Heart right ventricle (tissue), 16 donors: ENCODE measurements at regions not wholly inside any gene's neighbourhood (a gene's known extent, or its start where the extent isn't known, plus 50 kb on each side); places are given as distances from the start of the nearest gene placed in this dataset.
A peak's percentile ranks its signal among the peaks of the same experiment; 100 is the strongest.

ENCODE experiments used
- ATAC-seq, 8 donors: fragments of 200-7000 bp; cut with Tn5 transposase; one replicate each; pipeline ENCODE4 v1.9.1; 2020; ENCODE audit warnings: mild to moderate bottlenecking in 8 of 8, moderate library complexity in 8 of 8, moderate number of reproducible peaks in 1 of 8
- DNase-seq, 2 donors: peaks; one replicate each; pipeline ENCODE4 v3.0.0-alpha.2; 2020
- H3K27ac ChIP-seq, 10 donors: fragments of 200-600 bp; sonication (generic) in 2 of 10; one replicate each; pipeline versions ENCODE4 v1.5.0 to v1.8.0; 2020 to 2022; ENCODE audit warnings: mild to moderate bottlenecking in 3 of 10
- H3K27me3 ChIP-seq, 7 donors: fragments of 200-600 bp; one replicate each; pipeline ENCODE4 v1.8.0; 2021 to 2022; ENCODE audit warnings: mild to moderate bottlenecking in 2 of 7
- H3K36me3 ChIP-seq, 9 donors: fragments of 200-600 bp; sonication (generic) in 1 of 9; one replicate each; pipeline versions ENCODE4 v1.5.0 to v1.8.0; 2020 to 2022; ENCODE audit warnings: mild to moderate bottlenecking in 2 of 9
- H3K4me1 ChIP-seq, 9 donors: fragments of 200-600 bp; sonication (generic) in 1 of 9; one replicate each; pipeline versions ENCODE4 v1.5.0 to v1.8.0; 2020 to 2022; ENCODE audit warnings: mild to moderate bottlenecking in 4 of 9
- H3K4me3 ChIP-seq, 10 donors: fragments of 200-600 bp; sonication (generic) in 2 of 10; one replicate each; pipeline versions ENCODE4 v1.5.0 to v1.8.0; 2020 to 2022; ENCODE audit warnings: mild to moderate bottlenecking in 7 of 10, moderate library complexity in 2 of 10
- H3K9me3 ChIP-seq, 11 donors: fragments of 200-600 bp in 10 of 11; sonication (generic) in 2 of 11; one replicate each; pipeline versions ENCODE4 v1.5.0 to v1.8.0; 2013 to 2022; ENCODE audit warnings: mild to moderate bottlenecking in 2 of 11, control low read depth in 1 of 11, moderate library complexity in 1 of 11
- CTCF ChIP-seq, 9 donors: fragments of 200-600 bp; sonication (generic) in 2 of 9; IDR thresholded peaks; one replicate each; pipeline versions ENCODE4 v1.5.0 to v1.8.0; 2021 to 2022; ENCODE audit warnings: antibody characterized with exemption in 9 of 9, mild to moderate bottlenecking in 5 of 9, moderate library complexity in 1 of 9
- WGBS, 2 donors: extraction: QIAGEN DNeasy Blood & Tissue Kit; methylation state at CpG; one replicate each; pipeline ENCODE4 v1.1.7; 2013; ENCODE audit warnings: inconsistent platforms in 1 of 2; 5-methylcytosine and 5-hydroxymethylcytosine counted together
- intact Hi-C, 10 donors: fragments of 100-400 bp; cut with DNase I; formaldehyde crosslinking; loops; one replicate each; pipeline versions ENCODE4 v1.11.1 to v1.14.2; 2022
- donor health status: Arrhythmogenic right ventricular cardiomyopathy.
- donor health status: ischemic (EF 13 %, LVEDD 7.1; RV severe dilation, severe dysfunction).
- donor health status: healthy with polysubstance abuse.
- donor health status: DM: no; HTN: yes; CAD: no.
- donor health status: DM: no; HTN: no; CAD: no.
- donor health status: ischemic (EF 25% LVEDD 6.9; RV normal size, moderate dysfunction).
- donor health status: ischemic (EF 25% LVEDD 5.7; RV mildly dilated, moderate dysfunction).
- donor health status: healthy.
- donor health status: DM: yes; HTN: yes; CAD: no.
- donor health status: Ischemic cardiomyopathy.
- donor health status: ischemic (EF 35%, LVEDD 5.7; RV mildly dilated, moderate dysfunction).
- donor health status: nonischemic (EF 11% LVEDD 7.7; RV severe dilation, severe dysfunction).
- donor health status: DM: yes; HTN: yes; CAD: no.
- donor health status: PGD.
- donor health status: ischemic (EF 29% LVEDD 5.4; RV normal size, mild dysfunction).
- donor health status: nonischemic (EF 23%, LVEDD 6.1; RV moderate dilation, normal function).

- Histone ChIP-seq H3K36me3 (no peaks in the 10 kb centered on the region), H3K9me3 (no peaks in the 10 kb centered on the region), H3K27me3 (no peaks in the 10 kb centered on the region), H3K27ac (no peak overlapping the region), H3K4me3 (no peak overlapping the region), H3K4me1 (no peaks in the 10 kb centered on the region)
- intact Hi-C loops, result loop anchor here in 1 of 10 donors (10.0 kb wide), 1 partner anchor 581 kb away; no protein-coding TSS in a partner anchor
- 77 to 86% methylated on average over 1 of the region's 1 CpG for WGBS, 2 donors
- DNase-seq, result no peak
- TF ChIP-seq CTCF (IDR thresholded peaks at IDR 0.05), result no peak
- no peak for ATAC-seq
These were observed 349.6 kb downstream of the CDC14C start for GRCh38 chr7:49273897-49274296.

- H3K27me3 ChIP-seq, result no peaks in the 10 kb centered on the region
- DNase-seq, result no peak
- no peaks in the 10 kb centered on the region for H3K36me3 ChIP-seq
- H3K27ac ChIP-seq, result no peak overlapping the region
- H3K4me3 ChIP-seq, result no peak overlapping the region
- WGBS, 2 donors, result 73 to 74% methylated on average over 2 of the region's 2 CpGs
- no peaks in the 10 kb centered on the region for H3K4me1 ChIP-seq
- no peak for ATAC-seq
- no peak for TF ChIP-seq CTCF (IDR thresholded peaks at IDR 0.05)
- intact Hi-C loops, result loop anchor here in 1 of 10 donors (10.0 kb wide), 1 partner anchor 575 kb away; no protein-coding TSS in a partner anchor
- H3K9me3 ChIP-seq, result no peaks in the 10 kb centered on the region
These were observed 355.5 kb downstream of the CDC14C start for GRCh38 chr7:49279891-49280290.

DNA sequence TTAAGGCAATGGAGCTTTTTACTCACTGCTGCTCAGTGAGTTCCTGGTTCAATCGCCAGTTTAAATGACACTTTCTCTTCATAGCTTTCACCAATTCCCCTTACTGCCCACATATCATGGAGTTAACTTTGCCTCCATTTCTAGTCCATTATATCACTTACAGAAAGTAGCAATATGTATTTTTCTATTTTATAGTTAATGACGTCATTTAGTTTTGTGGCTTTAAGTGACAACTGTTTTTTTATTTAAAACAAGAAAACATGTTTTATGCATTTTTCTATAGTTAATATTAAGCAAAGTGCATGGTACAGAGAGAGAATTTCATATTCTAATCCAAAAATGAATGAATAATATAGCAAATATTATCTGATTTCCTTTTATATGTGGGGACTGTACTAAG is 363.3 kb downstream of the CDC14C start:
- DNase-seq (no peak), ATAC-seq (no peak)
- H3K9me3 ChIP-seq, result no peaks in the 10 kb centered on the region
- 90 to 93% methylated on average over 2 of the region's 2 CpGs for WGBS, 2 donors
- no peaks in the 10 kb centered on the region for H3K4me1 ChIP-seq
- TF ChIP-seq CTCF (IDR thresholded peaks at IDR 0.05), result no peak
- H3K4me3 ChIP-seq, result no peak overlapping the region
- intact Hi-C loops, result no loop called here
- no peak overlapping the region for H3K27ac ChIP-seq
- no peaks in the 10 kb centered on the region for H3K36me3 ChIP-seq
- no peaks in the 10 kb centered on the region for H3K27me3 ChIP-seq

DNA sequence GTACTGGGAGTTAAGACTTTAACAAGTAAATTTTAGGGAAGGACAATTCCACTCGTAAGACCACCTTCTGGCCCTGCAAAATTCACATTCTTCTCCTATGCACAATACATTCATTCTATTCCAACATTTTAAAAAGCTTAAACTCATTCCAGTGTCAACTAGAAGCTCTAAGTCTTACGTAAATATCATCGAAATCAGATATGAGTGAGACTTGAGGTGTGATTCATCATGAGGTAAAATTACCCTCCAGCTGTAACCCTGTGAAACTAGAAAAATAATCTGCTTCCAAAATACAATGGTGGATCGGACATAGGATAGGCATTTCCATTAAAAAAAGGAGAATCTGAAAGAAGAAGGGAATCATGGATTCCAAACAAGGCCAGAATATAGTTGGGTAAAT is 370.3 kb downstream of the CDC14C start:
- Histone ChIP-seq H3K9me3 (peaks cover 0 to 23% (median 0%) of the 10 kb centered on the region in 11 donors), H3K4me1 (no peaks in the 10 kb centered on the region), H3K4me3 (no peak overlapping the region), H3K27me3 (no peaks in the 10 kb centered on the region), H3K36me3 (no peaks in the 10 kb centered on the region), H3K27ac (peak overlapping the region in 1 of 10 donors; percentile 69)
- WGBS, 2 donors, result 81 to 86% methylated on average over 4 of the region's 4 CpGs
- ATAC-seq, result no peak
- DNase-seq, result no peak
- intact Hi-C loops, result no loop called here
- TF ChIP-seq CTCF (IDR thresholded peaks at IDR 0.05), result no peak
